ENCODE measurements at regions not wholly inside any gene's neighbourhood (a gene's known extent, or its start where the extent isn't known, plus 50 kb on each side); places are given as distances from the start of the nearest gene placed in this dataset.
A peak's percentile ranks its signal among the peaks of the same experiment; 100 is the strongest.

DNA sequence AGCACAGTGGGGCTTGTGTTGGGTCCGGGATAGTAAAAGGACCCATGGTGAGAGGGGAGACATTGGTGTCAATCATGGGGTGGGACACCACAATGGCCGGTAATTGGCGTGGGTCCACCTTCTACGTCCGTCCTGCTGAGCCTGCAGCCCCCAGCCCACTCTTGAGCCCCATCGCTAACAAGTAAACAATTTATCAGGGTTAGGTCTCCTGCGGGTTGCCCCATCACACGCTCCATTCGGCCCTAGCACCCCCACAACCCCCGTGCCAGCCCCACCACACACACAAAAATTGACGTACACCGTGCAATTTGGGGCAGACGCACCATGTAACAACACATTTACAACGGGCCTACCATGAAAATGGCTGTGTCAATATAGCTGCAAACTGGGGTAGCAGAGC lies 86.5 kb upstream of the HTATIP2 start (continued):
- TF ChIP-seq, protein P1, sequence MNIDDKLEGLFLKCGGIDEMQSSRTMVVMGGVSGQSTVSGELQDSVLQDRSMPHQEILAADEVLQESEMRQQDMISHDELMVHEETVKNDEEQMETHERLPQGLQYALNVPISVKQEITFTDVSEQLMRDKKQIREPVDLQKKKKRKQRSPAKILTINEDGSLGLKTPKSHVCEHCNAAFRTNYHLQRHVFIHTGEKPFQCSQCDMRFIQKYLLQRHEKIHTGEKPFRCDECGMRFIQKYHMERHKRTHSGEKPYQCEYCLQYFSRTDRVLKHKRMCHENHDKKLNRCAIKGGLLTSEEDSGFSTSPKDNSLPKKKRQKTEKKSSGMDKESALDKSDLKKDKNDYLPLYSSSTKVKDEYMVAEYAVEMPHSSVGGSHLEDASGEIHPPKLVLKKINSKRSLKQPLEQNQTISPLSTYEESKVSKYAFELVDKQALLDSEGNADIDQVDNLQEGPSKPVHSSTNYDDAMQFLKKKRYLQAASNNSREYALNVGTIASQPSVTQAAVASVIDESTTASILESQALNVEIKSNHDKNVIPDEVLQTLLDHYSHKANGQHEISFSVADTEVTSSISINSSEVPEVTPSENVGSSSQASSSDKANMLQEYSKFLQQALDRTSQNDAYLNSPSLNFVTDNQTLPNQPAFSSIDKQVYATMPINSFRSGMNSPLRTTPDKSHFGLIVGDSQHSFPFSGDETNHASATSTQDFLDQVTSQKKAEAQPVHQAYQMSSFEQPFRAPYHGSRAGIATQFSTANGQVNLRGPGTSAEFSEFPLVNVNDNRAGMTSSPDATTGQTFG (tag by site-specific recombination; IDR thresholded peaks at IDR 0.05; ENCODE audit: borderline replicate concordance), result no peak
- TF ChIP-seq IKZF3 (tag by site-specific recombination; IDR thresholded peaks at IDR 0.05), result no peak
- TF ChIP-seq ZNF670 (tag by site-specific recombination; IDR thresholded peaks at IDR 0.05; ENCODE audit: low read depth), result no peak
- no peak for TF ChIP-seq KLF9 (tag by site-specific recombination; IDR thresholded peaks at IDR 0.05; ENCODE audit: low read depth)
- no peak for TF ChIP-seq KLF7 (tag by site-specific recombination; IDR thresholded peaks at IDR 0.05; ENCODE audit: borderline replicate concordance)
- no peak for TF ChIP-seq ZNF274 (IDR thresholded peaks at IDR 0.05; ENCODE audit: low read length)
- no peak for TF ChIP-seq ZNF274 (tag by site-specific recombination; IDR thresholded peaks at IDR 0.05; ENCODE audit: borderline replicate concordance)

DNA sequence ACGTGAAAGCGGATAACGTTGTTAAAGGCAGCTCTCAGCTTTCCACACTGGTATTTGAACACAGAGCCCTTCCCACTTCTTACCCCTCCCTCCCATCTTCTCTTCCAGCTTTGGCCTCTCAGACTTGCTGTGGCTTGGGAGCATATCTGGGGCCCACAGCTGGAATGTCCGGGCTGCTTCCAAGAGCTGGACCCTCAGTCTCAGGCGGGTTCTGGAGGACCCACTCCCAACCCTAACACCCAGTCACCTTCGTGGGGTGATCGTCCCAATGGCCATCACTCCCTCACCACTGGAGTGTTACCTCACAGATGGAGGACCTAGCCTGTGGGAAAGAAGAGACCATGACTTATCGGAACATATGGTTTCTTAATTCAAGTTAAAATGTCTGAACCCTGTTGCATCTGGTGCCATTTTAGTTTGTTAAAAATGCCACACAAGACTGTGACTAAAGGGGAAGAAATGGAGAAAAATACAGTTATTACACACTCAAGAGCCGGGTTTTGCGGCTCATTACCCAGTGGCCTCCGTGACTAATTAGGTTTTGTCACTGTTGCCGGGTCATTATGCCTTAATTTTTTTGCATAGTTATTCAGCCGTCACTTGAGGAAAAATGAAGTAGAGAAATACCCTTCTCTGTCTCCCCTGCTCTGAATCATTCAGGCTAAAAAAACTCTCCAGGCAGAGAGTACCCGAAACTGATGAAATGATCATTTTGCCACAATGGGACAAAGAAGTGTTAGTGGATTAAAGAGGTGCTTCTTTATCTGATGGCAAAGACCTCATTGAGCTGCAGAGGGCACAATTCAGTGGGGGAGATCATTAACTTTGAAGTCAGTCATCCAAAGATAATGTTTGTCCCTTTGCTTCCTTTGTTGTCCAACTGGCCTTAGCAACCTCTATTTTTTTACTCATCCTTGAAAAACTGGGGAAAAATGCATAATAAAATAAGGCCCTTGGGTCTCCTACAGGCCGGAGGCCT lies 87.2 kb upstream of the HTATIP2 start:
- CTCF ChIA-PET, result no interaction called here
- no peak for TF ChIP-seq ZNF132 (tag by site-specific recombination; IDR thresholded peaks at IDR 0.05; ENCODE audit: borderline replicate concordance)
- TF ChIP-seq ZNF544 (tag by site-specific recombination; IDR thresholded peaks at IDR 0.05), result no peak
- TF ChIP-seq ZNF785 (tag by site-specific recombination; IDR thresholded peaks at IDR 0.05), result no peak
- TF ChIP-seq ZSCAN16 (tag by site-specific recombination; IDR thresholded peaks at IDR 0.05), result no peak
- TF ChIP-seq, protein P2, sequence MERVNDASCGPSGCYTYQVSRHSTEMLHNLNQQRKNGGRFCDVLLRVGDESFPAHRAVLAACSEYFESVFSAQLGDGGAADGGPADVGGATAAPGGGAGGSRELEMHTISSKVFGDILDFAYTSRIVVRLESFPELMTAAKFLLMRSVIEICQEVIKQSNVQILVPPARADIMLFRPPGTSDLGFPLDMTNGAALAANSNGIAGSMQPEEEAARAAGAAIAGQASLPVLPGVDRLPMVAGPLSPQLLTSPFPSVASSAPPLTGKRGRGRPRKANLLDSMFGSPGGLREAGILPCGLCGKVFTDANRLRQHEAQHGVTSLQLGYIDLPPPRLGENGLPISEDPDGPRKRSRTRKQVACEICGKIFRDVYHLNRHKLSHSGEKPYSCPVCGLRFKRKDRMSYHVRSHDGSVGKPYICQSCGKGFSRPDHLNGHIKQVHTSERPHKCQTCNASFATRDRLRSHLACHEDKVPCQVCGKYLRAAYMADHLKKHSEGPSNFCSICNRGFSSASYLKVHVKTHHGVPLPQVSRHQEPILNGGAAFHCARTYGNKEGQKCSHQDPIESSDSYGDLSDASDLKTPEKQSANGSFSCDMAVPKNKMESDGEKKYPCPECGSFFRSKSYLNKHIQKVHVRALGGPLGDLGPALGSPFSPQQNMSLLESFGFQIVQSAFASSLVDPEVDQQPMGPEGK (tag by site-specific recombination; IDR thresholded peaks at IDR 0.05), result no peak
- no peak for TF ChIP-seq ZNF311 (tag by site-specific recombination; IDR thresholded peaks at IDR 0.05; ENCODE audit: borderline replicate concordance)
- no peak for TF ChIP-seq ZNF10 (tag by site-specific recombination; IDR thresholded peaks at IDR 0.05)
- TF ChIP-seq ZNF350 (tag by site-specific recombination; IDR thresholded peaks at IDR 0.05), result no peak
- no peak for TF ChIP-seq EGR2 (tag by site-specific recombination; IDR thresholded peaks at IDR 0.05; ENCODE audit: low read depth)
- TF ChIP-seq ZNF610 (tag by site-specific recombination; IDR thresholded peaks at IDR 0.05; ENCODE audit: borderline replicate concordance), result no peak

DNA sequence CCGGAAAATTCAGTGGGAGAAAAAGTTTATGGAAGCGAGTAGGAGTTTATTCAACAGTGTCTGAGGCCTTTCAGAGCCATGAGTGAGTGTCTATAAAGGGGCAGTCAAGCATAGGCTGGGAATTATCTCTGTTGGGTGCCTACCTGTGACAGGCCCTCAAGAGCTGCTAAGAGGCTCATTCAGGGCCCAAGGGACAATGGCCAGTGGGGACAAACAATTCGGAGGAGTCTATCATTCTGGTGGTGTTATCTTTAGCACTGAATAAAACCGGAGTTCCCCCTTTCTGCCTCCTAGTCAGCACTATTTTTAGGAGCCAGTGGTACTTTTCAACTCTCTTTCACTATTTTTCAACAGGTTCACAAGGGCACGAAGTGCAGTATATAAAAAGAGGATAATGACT lies 89.5 kb upstream of the HTATIP2 start:
- ChIA-PET POLR2A (no interaction called here), CTCF (interaction anchor here (0.7 kb wide), 1 partner anchor 146 kb away, joined by 3 read pairs; no protein-coding TSS in a partner anchor)
- H3K4me1 ChIP-seq (ENCODE audit: control insufficient read depth, insufficient read depth, low read length), result no peaks in the 10 kb centered on the region
- no peak overlapping the region for H3K27ac ChIP-seq (ENCODE audit: extremely low read depth, low read depth, low read length)
- H3K9me3 ChIP-seq (ENCODE audit: control insufficient read depth, insufficient read depth, low read depth, low read length), result no peaks in the 10 kb centered on the region
- no peaks in the 10 kb centered on the region for H3K36me3 ChIP-seq (ENCODE audit: control insufficient read depth in 2 of 2, insufficient read depth in 1 of 2, low read length in 2 of 2)
- no peak overlapping the region for H3K4me3 ChIP-seq (ENCODE audit: low read depth, low read length)
- TF ChIP-seq ZNF324 (tag by site-specific recombination; IDR thresholded peaks at IDR 0.05) (no peak), ZNF350 (tag by site-specific recombination; IDR thresholded peaks at IDR 0.05) (no peak), KLF7 (tag by site-specific recombination; IDR thresholded peaks at IDR 0.05; ENCODE audit: borderline replicate concordance) (no peak), ZNF114 (tag by site-specific recombination; IDR thresholded peaks at IDR 0.05) (no peak), ZNF571 (tag by site-specific recombination; IDR thresholded peaks at IDR 0.05) (no peak), ZNF600 (tag by site-specific recombination; IDR thresholded peaks at IDR 0.05) (no peak), ZNF621 (tag by site-specific recombination; IDR thresholded peaks at IDR 0.05) (no peak), ZNF157 (tag by site-specific recombination; IDR thresholded peaks at IDR 0.05) (no peak), ZNF521 (tag by site-specific recombination; IDR thresholded peaks at IDR 0.05) (no peak), GLI2 (tag by site-specific recombination; IDR thresholded peaks at IDR 0.05; ENCODE audit: borderline replicate concordance, low read depth) (no peak), SCRT1 (tag by site-specific recombination; IDR thresholded peaks at IDR 0.05; ENCODE audit: borderline replicate concordance) (0 out of 2 replicates have a peak, but pooled peaks have one; percentile 58), ZFHX2 (tag by site-specific recombination; conservative IDR thresholded peaks at IDR 0.05) (peak; percentile 46), ZNF423 (tag by site-specific recombination; IDR thresholded peaks at IDR 0.05) (0 out of 2 replicates have a peak, but pooled peaks have one; percentile 14)
- TF ChIP-seq, protein P3, sequence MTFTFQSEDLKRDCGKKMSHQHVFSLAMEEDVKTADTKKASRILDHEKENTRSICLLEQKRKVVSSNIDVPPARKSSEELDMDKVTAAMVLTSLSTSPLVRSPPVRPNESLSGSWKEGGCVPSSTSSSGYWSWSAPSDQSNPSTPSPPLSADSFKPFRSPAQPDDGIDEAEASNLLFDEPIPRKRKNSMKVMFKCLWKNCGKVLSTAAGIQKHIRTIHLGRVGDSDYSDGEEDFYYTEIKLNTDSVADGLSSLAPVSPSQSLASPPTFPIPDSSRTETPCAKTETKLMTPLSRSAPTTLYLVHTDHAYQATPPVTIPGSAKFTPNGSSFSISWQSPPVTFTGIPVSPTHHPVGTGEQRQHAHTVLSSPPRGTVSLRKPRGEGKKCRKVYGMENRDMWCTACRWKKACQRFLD (tag by site-specific recombination; IDR thresholded peaks at IDR 0.05), result no peak

More for the DNA sequence above, 87.2 kb upstream of the HTATIP2 start:
- H3K4me1 ChIP-seq (ENCODE audit: control insufficient read depth, insufficient read depth, low read length), result no peaks in the 10 kb centered on the region
- H3K36me3 ChIP-seq (ENCODE audit: control insufficient read depth in 2 of 2, insufficient read depth in 1 of 2, low read length in 2 of 2), result no peaks in the 10 kb centered on the region
- no peaks in the 10 kb centered on the region for H3K9me3 ChIP-seq (ENCODE audit: control insufficient read depth, insufficient read depth, low read depth, low read length)
- POLR2A ChIA-PET, result no interaction called here
- H3K4me3 ChIP-seq (ENCODE audit: low read depth, low read length), result no peak overlapping the region
- no peak overlapping the region for H3K27ac ChIP-seq (ENCODE audit: extremely low read depth, low read depth, low read length)
